Astrocyte (in vitro differentiated cells and primary cell): ENCODE measurements at regions not wholly inside any gene's neighbourhood (a gene's known extent, or its start where the extent isn't known, plus 50 kb on each side); places are given as distances from the start of the nearest gene placed in this dataset.

Source experiments
- DNase-seq: peaks from one replicate; pipeline ENCODE4 v3.0.0-alpha.2; 2010; ENCODE audit warnings: low read depth
- FAIRE-seq: peaks from 2 replicates; lab custom pipeline; 2011; peaks lifted over from hg19 to GRCh38; lab: Jason Lieb, UNC
- H2AFZ ChIP-seq: 2 replicates; pipeline ENCODE4 v1.6.0; 2012; ENCODE audit warnings: low read depth, low read length, inconsistent platforms
- H3K27ac ChIP-seq: 2 replicates; pipeline ENCODE4 v1.5.1; 2011; ENCODE audit warnings: low read depth, low read length, inconsistent platforms
- H3K27me3 ChIP-seq: 2 replicates; pipeline ENCODE4 v1.6.0; 2011; ENCODE audit warnings: low read length, inconsistent platforms; ENCODE audit not compliant: insufficient read depth
- H3K36me3 ChIP-seq: 2 replicates; pipeline ENCODE4 v1.5.1; 2011; ENCODE audit warnings: low read length, inconsistent platforms; ENCODE audit not compliant: insufficient read depth
- H3K4me1 ChIP-seq: 2 replicates; pipeline ENCODE4 v1.5.1; 2011; ENCODE audit warnings: low read length, inconsistent platforms; ENCODE audit not compliant: insufficient read depth
- H3K4me2 ChIP-seq: 2 replicates; pipeline ENCODE4 v1.6.0; 2012; ENCODE audit warnings: low read length, inconsistent platforms
- H3K4me3 ChIP-seq: 2 replicates; pipeline ENCODE4 v1.5.1; 2011; ENCODE audit warnings: low read depth, mild to moderate bottlenecking, low read length, inconsistent platforms; ENCODE audit not compliant: insufficient read depth
- H3K79me2 ChIP-seq: 2 replicates; pipeline ENCODE4 v1.6.0; 2012; ENCODE audit warnings: mild to moderate bottlenecking, low read length, inconsistent platforms; ENCODE audit not compliant: insufficient read depth
- H3K9ac ChIP-seq: 2 replicates; pipeline ENCODE4 v1.6.0; 2012; ENCODE audit warnings: mild to moderate bottlenecking, low read length, inconsistent platforms
- H3K9me3 ChIP-seq: 2 replicates; pipeline ENCODE4 v1.5.1; 2012; ENCODE audit warnings: low read depth, mild to moderate bottlenecking, low read length, inconsistent platforms; ENCODE audit not compliant: insufficient read depth
- H4K20me1 ChIP-seq: 2 replicates; pipeline ENCODE4 v1.6.0; 2012; ENCODE audit warnings: low read length, inconsistent platforms; ENCODE audit not compliant: insufficient read depth
- H3K27ac Mint-ChIP-seq: one replicate; pipeline ENCODE4 v1.8.0; 2021; ENCODE audit warnings: mild to moderate bottlenecking, mixed read lengths; ENCODE audit not compliant: unreplicated experiment
- H3K27me3 Mint-ChIP-seq: one replicate; pipeline ENCODE4 v1.8.0; 2021; ENCODE audit warnings: low read depth, mixed read lengths; ENCODE audit not compliant: unreplicated experiment
- H3K36me3 Mint-ChIP-seq: one replicate; pipeline ENCODE4 v1.8.0; 2021; ENCODE audit warnings: low read depth, mixed read lengths; ENCODE audit not compliant: unreplicated experiment
- H3K4me1 Mint-ChIP-seq: one replicate; pipeline ENCODE4 v1.8.0; 2021; ENCODE audit warnings: low read depth, mixed read lengths; ENCODE audit not compliant: unreplicated experiment
- H3K4me3 Mint-ChIP-seq: one replicate; pipeline ENCODE4 v1.8.0; 2021; ENCODE audit warnings: mild to moderate bottlenecking, moderate library complexity, mixed read lengths; ENCODE audit not compliant: unreplicated experiment
- H3K9me3 Mint-ChIP-seq: one replicate; pipeline ENCODE4 v1.8.0; 2021; ENCODE audit warnings: mild to moderate bottlenecking, mixed read lengths; ENCODE audit not compliant: unreplicated experiment
- EZH2 ChIP-seq: IDR thresholded peaks from 2 replicates; pipeline ENCODE4 v1.6.1; 2012; ENCODE audit warnings: mild to moderate bottlenecking, low read length, inconsistent platforms; ENCODE audit not compliant: insufficient read depth
- TF ChIP-seq, protein P1 (sequence below): IDR thresholded peaks from 2 replicates; pipeline ENCODE4 v1.5.1; 2011; ENCODE audit warnings: low read depth, mild to moderate bottlenecking, inconsistent platforms, low read length, moderate library complexity; ENCODE audit not compliant: insufficient read depth

DNA sequence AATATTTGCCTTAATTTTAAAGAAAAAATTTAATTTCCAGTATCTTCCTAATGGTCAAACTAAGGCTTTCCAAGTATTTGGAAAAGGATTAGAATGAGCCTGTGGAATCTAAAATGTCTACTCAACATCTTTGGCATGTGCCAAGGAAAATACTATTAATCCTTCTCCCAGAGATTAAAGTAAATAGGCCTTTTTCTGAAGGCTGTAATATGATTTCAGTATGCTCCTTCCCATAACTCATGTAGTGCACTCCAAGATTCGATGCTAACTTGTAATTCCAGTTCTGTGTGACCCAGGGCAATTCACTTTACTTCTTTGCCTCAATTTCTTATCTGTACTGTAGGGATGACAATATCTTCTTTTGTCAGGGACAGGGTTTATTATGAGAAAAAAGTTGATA lies 196.9 kb downstream of the ZIC5 start:
- H3K36me3 ChIP-seq, result no peaks in the 10 kb centered on the region
- no peak overlapping the region for H2AFZ ChIP-seq
- H4K20me1 ChIP-seq, result no peaks in the 10 kb centered on the region
- H3K79me2 ChIP-seq, result no peaks in the 10 kb centered on the region
- no peaks in the 10 kb centered on the region for H3K36me3 Mint-ChIP-seq
- H3K9me3 ChIP-seq, result no peaks in the 10 kb centered on the region
- peaks cover 2% of the 10 kb centered on the region for H3K4me1 Mint-ChIP-seq
- H3K27me3 Mint-ChIP-seq, result no peaks in the 10 kb centered on the region
- no peak overlapping the region for H3K4me2 ChIP-seq
- no peaks in the 10 kb centered on the region for H3K9me3 Mint-ChIP-seq
- H3K9ac ChIP-seq, result no peak overlapping the region
- H3K27me3 ChIP-seq, result no peaks in the 10 kb centered on the region
- H3K27ac ChIP-seq, result no peak overlapping the region
- H3K27ac Mint-ChIP-seq, result no peak overlapping the region
- FAIRE-seq, result no peak
- H3K4me3 ChIP-seq, result no peak overlapping the region
- TF ChIP-seq EZH2, result no peak
- TF ChIP-seq, protein P1, sequence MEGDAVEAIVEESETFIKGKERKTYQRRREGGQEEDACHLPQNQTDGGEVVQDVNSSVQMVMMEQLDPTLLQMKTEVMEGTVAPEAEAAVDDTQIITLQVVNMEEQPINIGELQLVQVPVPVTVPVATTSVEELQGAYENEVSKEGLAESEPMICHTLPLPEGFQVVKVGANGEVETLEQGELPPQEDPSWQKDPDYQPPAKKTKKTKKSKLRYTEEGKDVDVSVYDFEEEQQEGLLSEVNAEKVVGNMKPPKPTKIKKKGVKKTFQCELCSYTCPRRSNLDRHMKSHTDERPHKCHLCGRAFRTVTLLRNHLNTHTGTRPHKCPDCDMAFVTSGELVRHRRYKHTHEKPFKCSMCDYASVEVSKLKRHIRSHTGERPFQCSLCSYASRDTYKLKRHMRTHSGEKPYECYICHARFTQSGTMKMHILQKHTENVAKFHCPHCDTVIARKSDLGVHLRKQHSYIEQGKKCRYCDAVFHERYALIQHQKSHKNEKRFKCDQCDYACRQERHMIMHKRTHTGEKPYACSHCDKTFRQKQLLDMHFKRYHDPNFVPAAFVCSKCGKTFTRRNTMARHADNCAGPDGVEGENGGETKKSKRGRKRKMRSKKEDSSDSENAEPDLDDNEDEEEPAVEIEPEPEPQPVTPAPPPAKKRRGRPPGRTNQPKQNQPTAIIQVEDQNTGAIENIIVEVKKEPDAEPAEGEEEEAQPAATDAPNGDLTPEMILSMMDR, result no peak
- no peaks in the 10 kb centered on the region for H3K4me1 ChIP-seq
- DNase-seq, result no peak
- H3K4me3 Mint-ChIP-seq, result no peak overlapping the region

GRCh38 chr13:99768986-99769385 lies 202.6 kb downstream of the ZIC5 start:
- Histone ChIP-seq H3K27me3 (no peaks in the 10 kb centered on the region), H3K4me3 (no peak overlapping the region), H3K36me3 (no peaks in the 10 kb centered on the region), H3K79me2 (no peaks in the 10 kb centered on the region), H3K27ac (no peak overlapping the region), H2AFZ (no peak overlapping the region), H3K4me2 (no peak overlapping the region), H3K9ac (no peak overlapping the region), H4K20me1 (no peaks in the 10 kb centered on the region), H3K9me3 (no peaks in the 10 kb centered on the region), H3K4me1 (no peaks in the 10 kb centered on the region)
- no peak for TF ChIP-seq EZH2
- TF ChIP-seq, protein P1, result no peak
- H3K27me3 Mint-ChIP-seq, result no peaks in the 10 kb centered on the region
- H3K4me3 Mint-ChIP-seq, result no peak overlapping the region
- no peaks in the 10 kb centered on the region for H3K4me1 Mint-ChIP-seq
- peaks cover 15% of the 10 kb centered on the region for H3K9me3 Mint-ChIP-seq
- no peak for DNase-seq
- FAIRE-seq, result no peak
- H3K36me3 Mint-ChIP-seq, result peaks cover 4% of the 10 kb centered on the region
- no peak overlapping the region for H3K27ac Mint-ChIP-seq

GRCh38 chr13:99766641-99767045 lies 204.9 kb downstream of the ZIC5 start:
- Histone ChIP-seq H3K9ac (no peak overlapping the region), H3K4me1 (no peaks in the 10 kb centered on the region), H4K20me1 (no peaks in the 10 kb centered on the region), H3K4me2 (no peak overlapping the region), H3K27ac (no peak overlapping the region), H3K9me3 (no peaks in the 10 kb centered on the region), H3K79me2 (no peaks in the 10 kb centered on the region), H3K4me3 (no peak overlapping the region), H2AFZ (no peak overlapping the region), H3K36me3 (no peaks in the 10 kb centered on the region), H3K27me3 (no peaks in the 10 kb centered on the region)
- FAIRE-seq (no peak), DNase-seq (no peak)
- Mint-ChIP-seq H3K27ac (no peak overlapping the region), H3K36me3 (peaks cover 6% of the 10 kb centered on the region), H3K27me3 (no peaks in the 10 kb centered on the region), H3K4me1 (no peaks in the 10 kb centered on the region), H3K4me3 (no peak overlapping the region), H3K9me3 (peaks cover 20% of the 10 kb centered on the region)
- TF ChIP-seq EZH2, result no peak
- TF ChIP-seq, protein P1, result no peak
